ENCODE measurements at regions not wholly inside any gene's neighbourhood (a gene's known extent, or its start where the extent isn't known, plus 50 kb on each side); places are given as distances from the start of the nearest gene placed in this dataset.

DNA sequence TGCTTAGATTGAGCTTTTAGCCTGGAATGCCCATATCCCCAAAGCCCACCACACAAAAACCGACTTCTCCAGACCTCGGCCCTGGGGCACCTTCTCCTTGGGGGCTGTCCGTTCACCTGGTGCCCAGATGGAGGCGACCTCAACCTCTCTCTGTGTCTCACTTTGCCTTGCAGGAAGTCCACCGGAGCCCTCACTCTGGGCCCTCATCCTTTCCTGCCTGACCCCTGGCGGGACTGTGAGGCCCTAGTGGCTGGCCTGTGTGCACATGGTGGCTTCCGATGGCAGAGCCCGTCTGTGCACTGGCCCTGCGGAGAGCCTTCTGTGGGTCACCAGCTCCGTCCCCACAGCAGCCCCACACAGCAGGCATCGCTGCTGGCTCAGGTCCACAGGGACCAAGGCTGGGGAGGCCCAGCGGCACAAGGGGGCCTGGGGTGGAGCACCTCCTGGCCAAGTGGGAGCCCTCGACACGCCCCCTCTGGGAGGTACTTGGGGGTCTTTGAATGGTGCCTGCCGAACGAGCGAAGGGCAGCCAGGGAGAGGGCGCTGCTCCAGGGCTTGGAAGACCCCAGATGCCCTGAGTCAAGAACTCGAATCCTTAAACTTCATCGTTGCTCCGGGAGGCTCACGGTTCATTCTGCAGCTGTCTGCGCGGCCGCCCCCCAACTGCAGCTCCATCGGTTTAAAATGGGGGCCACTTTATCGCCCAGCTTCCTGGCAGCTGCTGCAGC, 97.2 kb upstream of the ADRA2C start:
- H3K27ac Mint-ChIP-seq (ENCODE audit: unreplicated experiment), result no peak overlapping the region
- CTCF ChIA-PET, result no interaction called here
- no peaks in the 10 kb centered on the region for H3K27me3 Mint-ChIP-seq (ENCODE audit: insufficient read depth, unreplicated experiment)

DNA sequence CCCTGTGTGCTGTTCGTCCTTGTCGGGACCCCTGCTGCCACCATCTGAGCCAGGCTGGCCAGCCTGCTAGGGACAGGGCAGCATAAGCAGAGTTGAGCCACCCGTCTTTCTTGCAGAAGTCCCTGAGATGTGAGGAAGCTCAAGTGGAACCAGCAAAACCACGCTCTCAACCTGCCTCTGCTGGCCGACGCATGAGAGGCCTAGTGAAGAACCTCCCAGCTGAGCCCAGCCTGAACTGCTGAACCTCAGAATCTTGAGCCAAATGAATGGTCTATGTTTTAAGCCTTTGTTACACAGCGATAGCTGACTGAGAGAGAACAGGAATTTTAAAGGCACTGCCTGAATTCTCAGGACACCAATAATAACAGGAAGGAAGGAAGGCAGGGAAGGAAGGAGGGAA, 98.9 kb upstream of the ADRA2C start:
- peaks cover 15% of the 10 kb centered on the region for H3K4me1 Mint-ChIP-seq (ENCODE audit: low read depth, unreplicated experiment)
- Histone ChIP-seq H3K9me3 (peaks cover 17% of the 10 kb centered on the region; the same call in 1 of the 2 replicates), H3K4me1 (peaks cover 13% of the 10 kb centered on the region), H3K4me3 (ENCODE audit: low read depth, low read length) (no peak overlapping the region), H3K27me3 (replicated peaks; ENCODE audit: control insufficient read depth, insufficient read depth, low read length) (no peaks in the 10 kb centered on the region), H3K36me3 (ENCODE audit: control insufficient read depth, insufficient read depth, low read length) (no peaks in the 10 kb centered on the region)
- no peak for DNase-seq
- H3K9me3 Mint-ChIP-seq (ENCODE audit: unreplicated experiment), result peaks cover 14% of the 10 kb centered on the region
- H3K4me3 Mint-ChIP-seq (ENCODE audit: unreplicated experiment), result no peak overlapping the region
- intact Hi-C loops (cut with micrococcal nuclease; ENCODE audit: unreplicated experiment), result no loop called here
- H3K36me3 Mint-ChIP-seq (ENCODE audit: insufficient read depth, unreplicated experiment), result peaks cover 7% of the 10 kb centered on the region
- H3K27me3 Mint-ChIP-seq (ENCODE audit: insufficient read depth, unreplicated experiment), result no peaks in the 10 kb centered on the region
- BruUV-seq (replicated peaks), result no TSS peak
- TF ChIP-seq, protein P1, sequence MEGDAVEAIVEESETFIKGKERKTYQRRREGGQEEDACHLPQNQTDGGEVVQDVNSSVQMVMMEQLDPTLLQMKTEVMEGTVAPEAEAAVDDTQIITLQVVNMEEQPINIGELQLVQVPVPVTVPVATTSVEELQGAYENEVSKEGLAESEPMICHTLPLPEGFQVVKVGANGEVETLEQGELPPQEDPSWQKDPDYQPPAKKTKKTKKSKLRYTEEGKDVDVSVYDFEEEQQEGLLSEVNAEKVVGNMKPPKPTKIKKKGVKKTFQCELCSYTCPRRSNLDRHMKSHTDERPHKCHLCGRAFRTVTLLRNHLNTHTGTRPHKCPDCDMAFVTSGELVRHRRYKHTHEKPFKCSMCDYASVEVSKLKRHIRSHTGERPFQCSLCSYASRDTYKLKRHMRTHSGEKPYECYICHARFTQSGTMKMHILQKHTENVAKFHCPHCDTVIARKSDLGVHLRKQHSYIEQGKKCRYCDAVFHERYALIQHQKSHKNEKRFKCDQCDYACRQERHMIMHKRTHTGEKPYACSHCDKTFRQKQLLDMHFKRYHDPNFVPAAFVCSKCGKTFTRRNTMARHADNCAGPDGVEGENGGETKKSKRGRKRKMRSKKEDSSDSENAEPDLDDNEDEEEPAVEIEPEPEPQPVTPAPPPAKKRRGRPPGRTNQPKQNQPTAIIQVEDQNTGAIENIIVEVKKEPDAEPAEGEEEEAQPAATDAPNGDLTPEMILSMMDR (IDR thresholded peaks at IDR 0.05; ENCODE audit: insufficient read depth in 1 of 2, low read depth in 1 of 2, low read length in 1 of 2, severe bottlenecking in 1 of 2, unreplicated experiment in 1 of 2), result no peak
- POLR2A ChIA-PET, result no interaction called here
- no peak overlapping the region for H3K27ac Mint-ChIP-seq (ENCODE audit: unreplicated experiment)
- CTCF ChIA-PET, result no interaction called here

More for the DNA sequence above, 97.2 kb upstream of the ADRA2C start:
- no peaks in the 10 kb centered on the region for H3K27me3 ChIP-seq (replicated peaks; ENCODE audit: control insufficient read depth, insufficient read depth, low read length)
- TF ChIP-seq, protein P1 (IDR thresholded peaks at IDR 0.05; ENCODE audit: insufficient read depth in 1 of 2, low read depth in 1 of 2, low read length in 1 of 2, severe bottlenecking in 1 of 2, unreplicated experiment in 1 of 2), result no peak
- peaks cover 19% of the 10 kb centered on the region for H3K4me1 ChIP-seq
- Mint-ChIP-seq H3K9me3 (ENCODE audit: unreplicated experiment) (peaks cover 14% of the 10 kb centered on the region), H3K36me3 (ENCODE audit: insufficient read depth, unreplicated experiment) (peaks cover 7% of the 10 kb centered on the region), H3K4me1 (ENCODE audit: low read depth, unreplicated experiment) (peaks cover 20% of the 10 kb centered on the region), H3K4me3 (ENCODE audit: unreplicated experiment) (no peak overlapping the region)
- POLR2A ChIA-PET, result no interaction called here
- H3K9me3 ChIP-seq, result peaks cover 30% of the 10 kb centered on the region
- DNase-seq, result no peak
- H3K4me3 ChIP-seq (ENCODE audit: low read depth, low read length), result no peak overlapping the region
- no TSS peak for BruUV-seq (replicated peaks)
- intact Hi-C loops (cut with micrococcal nuclease; ENCODE audit: unreplicated experiment), result no loop called here
- no peaks in the 10 kb centered on the region for H3K36me3 ChIP-seq (ENCODE audit: control insufficient read depth, insufficient read depth, low read length)

DNA sequence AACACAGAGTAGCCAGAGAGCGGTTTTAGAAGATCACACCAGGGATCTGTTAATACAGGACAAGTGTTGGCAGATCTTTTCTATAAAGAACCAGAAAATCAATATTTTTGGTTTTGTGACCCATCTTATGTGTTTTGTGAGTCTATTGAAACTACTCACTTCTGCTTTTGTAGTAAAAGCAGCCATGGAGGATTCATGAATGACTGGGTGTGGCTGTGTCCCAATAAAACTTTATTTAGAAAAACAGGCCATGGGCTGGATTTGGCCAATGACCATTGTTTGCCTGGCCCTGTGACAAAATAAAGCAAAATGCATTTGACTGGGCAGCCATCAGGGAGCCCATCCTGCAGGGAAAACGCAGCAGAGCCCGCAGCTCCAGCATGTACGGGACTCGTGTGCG, 99.9 kb upstream of the ADRA2C start:
- no peaks in the 10 kb centered on the region for H3K27me3 ChIP-seq (replicated peaks; ENCODE audit: control insufficient read depth, insufficient read depth, low read length)
- intact Hi-C loops (cut with micrococcal nuclease; ENCODE audit: unreplicated experiment), result no loop called here
- peaks cover 14% of the 10 kb centered on the region; the same call in 1 of the 2 replicates for H3K9me3 ChIP-seq
- no peak for DNase-seq
- ChIA-PET POLR2A (no interaction called here), CTCF (no interaction called here)
- Mint-ChIP-seq H3K27ac (ENCODE audit: unreplicated experiment) (no peak overlapping the region), H3K27me3 (ENCODE audit: insufficient read depth, unreplicated experiment) (no peaks in the 10 kb centered on the region), H3K9me3 (ENCODE audit: unreplicated experiment) (peaks cover 14% of the 10 kb centered on the region), H3K36me3 (ENCODE audit: insufficient read depth, unreplicated experiment) (no peaks in the 10 kb centered on the region), H3K4me1 (ENCODE audit: low read depth, unreplicated experiment) (peaks cover 5% of the 10 kb centered on the region), H3K4me3 (ENCODE audit: unreplicated experiment) (no peak overlapping the region)
- H3K4me3 ChIP-seq (ENCODE audit: low read depth, low read length), result no peak overlapping the region
- TF ChIP-seq, protein P1 (IDR thresholded peaks at IDR 0.05; ENCODE audit: insufficient read depth in 1 of 2, low read depth in 1 of 2, low read length in 1 of 2, severe bottlenecking in 1 of 2, unreplicated experiment in 1 of 2), result no peak
- H3K4me1 ChIP-seq, result peaks cover 4% of the 10 kb centered on the region
- BruUV-seq (replicated peaks), result no TSS peak
- no peaks in the 10 kb centered on the region for H3K36me3 ChIP-seq (ENCODE audit: control insufficient read depth, insufficient read depth, low read length)
